OCI-LY7 (cell line): ENCODE measurements at regions not wholly inside any gene's neighbourhood (a gene's known extent, or its start where the extent isn't known, plus 50 kb on each side); places are given as distances from the start of the nearest gene placed in this dataset.

Experiments
- EZH2phosphoT487 ChIP-seq: fragments of 200-600 bp; sonication (generic); IDR thresholded peaks from 2 replicates; pipeline ENCODE4 v1.6.1; 2018; ENCODE audit warnings: low read depth, borderline replicate concordance, mild to moderate bottlenecking, mixed run types, antibody characterized with exemption, low read length, moderate library complexity, mixed read lengths
- TF ChIP-seq, protein P1 (sequence below): fragments of 200-600 bp; sonication (generic); conservative IDR thresholded peaks from 2 replicates; pipeline ENCODE4 v1.5.1; 2014; ENCODE audit warnings: mild to moderate bottlenecking, antibody characterized with exemption, low read length, moderate library complexity, mixed read lengths

DNA sequence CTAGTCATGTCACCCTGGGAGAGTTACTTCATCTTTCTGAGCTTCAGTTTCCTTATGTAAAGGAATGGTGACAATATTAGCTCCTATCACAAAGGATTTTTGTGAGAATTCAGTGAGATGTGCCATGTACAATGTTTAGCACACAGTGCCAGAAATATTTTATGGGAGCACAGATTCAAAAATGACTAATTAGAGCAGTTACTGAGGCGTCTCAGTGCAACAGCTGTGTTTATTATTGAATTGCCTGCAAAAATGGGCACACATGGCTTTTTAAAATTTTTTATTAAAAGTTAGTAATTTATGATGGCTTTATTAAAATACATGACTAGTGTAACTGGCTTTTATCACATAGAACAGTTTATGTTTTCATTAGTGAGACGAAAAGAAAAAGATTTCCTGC is 134.3 kb upstream of the AHI1 start:
- no peak for TF ChIP-seq EZH2phosphoT487
- TF ChIP-seq, protein P1, sequence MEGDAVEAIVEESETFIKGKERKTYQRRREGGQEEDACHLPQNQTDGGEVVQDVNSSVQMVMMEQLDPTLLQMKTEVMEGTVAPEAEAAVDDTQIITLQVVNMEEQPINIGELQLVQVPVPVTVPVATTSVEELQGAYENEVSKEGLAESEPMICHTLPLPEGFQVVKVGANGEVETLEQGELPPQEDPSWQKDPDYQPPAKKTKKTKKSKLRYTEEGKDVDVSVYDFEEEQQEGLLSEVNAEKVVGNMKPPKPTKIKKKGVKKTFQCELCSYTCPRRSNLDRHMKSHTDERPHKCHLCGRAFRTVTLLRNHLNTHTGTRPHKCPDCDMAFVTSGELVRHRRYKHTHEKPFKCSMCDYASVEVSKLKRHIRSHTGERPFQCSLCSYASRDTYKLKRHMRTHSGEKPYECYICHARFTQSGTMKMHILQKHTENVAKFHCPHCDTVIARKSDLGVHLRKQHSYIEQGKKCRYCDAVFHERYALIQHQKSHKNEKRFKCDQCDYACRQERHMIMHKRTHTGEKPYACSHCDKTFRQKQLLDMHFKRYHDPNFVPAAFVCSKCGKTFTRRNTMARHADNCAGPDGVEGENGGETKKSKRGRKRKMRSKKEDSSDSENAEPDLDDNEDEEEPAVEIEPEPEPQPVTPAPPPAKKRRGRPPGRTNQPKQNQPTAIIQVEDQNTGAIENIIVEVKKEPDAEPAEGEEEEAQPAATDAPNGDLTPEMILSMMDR = no peak
